PC-9 (cell line): ENCODE measurements at regions not wholly inside any gene's neighbourhood (a gene's known extent, or its start where the extent isn't known, plus 50 kb on each side); places are given as distances from the start of the nearest gene placed in this dataset.

Experiments
- BruUV-seq: library from RNA; stranded (reverse); fragments of 400-500 nt; replicated peaks from 2 replicates; lab custom pipeline; 2021; lab: Mats Ljungman, UMichigan
- CTCF ChIA-PET: fragments of 300-600 bp; sonication (Branson Sonifier 250); formaldehyde crosslinking; loops from one replicate; lab custom pipeline; 2022; ENCODE audit warnings: antibody characterized with exemption; lab: Charles Lee
- POLR2A ChIA-PET: fragments of 300-600 bp; sonication (Branson Sonifier 250); formaldehyde crosslinking; loops from one replicate; lab custom pipeline; 2022; ENCODE audit warnings: antibody characterized with exemption; ENCODE audit not compliant: unreplicated experiment; lab: Charles Lee
- DNase-seq, 2 experiments: peaks; one replicate each; pipeline versions ENCODE4 v3.0.0 to v3.0.0-alpha.2; 2015 to 2022; ENCODE audit warnings: mixed read lengths in 1 of 2
- H2AFZ ChIP-seq: fragments of 200-600 bp; sonication (generic); 2 replicates; pipeline ENCODE4 v1.8.1; 2017; ENCODE audit warnings: antibody characterized with exemption
- H3F3A ChIP-seq: fragments of 200-600 bp; sonication (generic); 2 replicates; pipeline ENCODE4 v1.8.1; 2017; ENCODE audit warnings: antibody characterized with exemption, mild to moderate bottlenecking, low read depth; ENCODE audit not compliant: insufficient read depth
- H3K27ac ChIP-seq: fragments of 200-600 bp; sonication (generic); 2 replicates; pipeline ENCODE4 v1.6.1; 2016; ENCODE audit warnings: mixed run types
- H3K27me3 ChIP-seq: fragments of 200-600 bp; sonication (generic); 2 replicates; pipeline ENCODE4 v1.6.1; 2016; ENCODE audit warnings: low read depth, mixed run types; ENCODE audit not compliant: insufficient read depth
- H3K36me3 ChIP-seq: fragments of 200-600 bp; sonication (generic); 2 replicates; pipeline ENCODE4 v1.6.1; 2016; ENCODE audit warnings: low read depth, mixed run types
- H3K4me1 ChIP-seq: fragments of 200-600 bp; sonication (generic); replicated peaks from 2 replicates; pipeline ENCODE4 v1.6.1; 2016; ENCODE audit warnings: mixed run types; ENCODE audit not compliant: insufficient read depth
- H3K4me2 ChIP-seq: fragments of 200-600 bp; sonication (generic); 2 replicates; pipeline ENCODE4 v1.6.1; 2017; ENCODE audit warnings: mixed run types
- H3K4me3 ChIP-seq: fragments of 200-600 bp; sonication (generic); 2 replicates; pipeline ENCODE4 v1.6.1; 2016; ENCODE audit warnings: mixed run types
- H3K79me2 ChIP-seq: fragments of 200-600 bp; sonication (generic); 2 replicates; pipeline ENCODE4 v1.6.1; 2017; ENCODE audit warnings: low read depth, mixed run types
- H3K9me2 ChIP-seq: fragments of 200-600 bp; sonication (generic); 2 replicates; pipeline ENCODE4 v1.8.1; 2017; ENCODE audit warnings: mild to moderate bottlenecking; ENCODE audit not compliant: insufficient read depth
- H3K9me3 ChIP-seq: fragments of 200-600 bp; sonication (generic); 2 replicates; pipeline ENCODE4 v1.8.1; 2016; ENCODE audit warnings: low read depth; ENCODE audit not compliant: insufficient read depth
- H4K20me1 ChIP-seq: fragments of 200-600 bp; sonication (generic); 2 replicates; pipeline ENCODE4 v1.8.1; 2017; ENCODE audit not compliant: insufficient read depth
- CTCF ChIP-seq: fragments of 200-600 bp; sonication (generic); conservative IDR thresholded peaks from 2 replicates; pipeline ENCODE4 v1.6.1; 2017; ENCODE audit warnings: mixed run types, antibody characterized with exemption, mild to moderate bottlenecking, moderate library complexity
- EZH2 ChIP-seq: fragments of 200-600 bp; sonication (generic); IDR thresholded peaks from 2 replicates; pipeline ENCODE4 v1.8.0; 2017; ENCODE audit warnings: antibody characterized with exemption, low read depth
- intact Hi-C: fragments of 100-400 bp; cut with micrococcal nuclease; formaldehyde crosslinking; loops from one replicate; pipeline ENCODE4 v1.10.0; 2022; ENCODE audit not compliant: unreplicated experiment

GRCh38 chr6:22349051-22349450 is 52.2 kb upstream of the PRL start:
- H3K4me1 ChIP-seq: no peaks in the 10 kb centered on the region
- no peak overlapping the region for H3K4me2 ChIP-seq
- H3K79me2 ChIP-seq: no peaks in the 10 kb centered on the region
- no TSS peak for BruUV-seq
- H3K27me3 ChIP-seq: no peaks in the 10 kb centered on the region
- TF ChIP-seq CTCF (no peak), EZH2 (no peak)
- POLR2A ChIA-PET: no interaction called here
- no peaks in the 10 kb centered on the region for H3K9me2 ChIP-seq
- CTCF ChIA-PET: no interaction called here
- no peaks in the 10 kb centered on the region for H3K36me3 ChIP-seq
- H3F3A ChIP-seq: no peaks in the 10 kb centered on the region
- no peaks in the 10 kb centered on the region for H3K9me3 ChIP-seq
- no peak for DNase-seq
- no peak overlapping the region for H3K27ac ChIP-seq
- H2AFZ ChIP-seq: no peak overlapping the region
- intact Hi-C loops: no loop called here
- no peaks in the 10 kb centered on the region for H4K20me1 ChIP-seq
- no peak overlapping the region for H3K4me3 ChIP-seq

- Histone ChIP-seq H3K4me1 (no peaks in the 10 kb centered on the region), H2AFZ (no peak overlapping the region), H3K9me3 (no peaks in the 10 kb centered on the region), H3K79me2 (no peaks in the 10 kb centered on the region), H3K27me3 (no peaks in the 10 kb centered on the region), H4K20me1 (no peaks in the 10 kb centered on the region), H3K27ac (no peak overlapping the region), H3K36me3 (no peaks in the 10 kb centered on the region), H3F3A (no peaks in the 10 kb centered on the region), H3K4me3 (no peak overlapping the region), H3K4me2 (no peak overlapping the region), H3K9me2 (no peaks in the 10 kb centered on the region)
- TF ChIP-seq EZH2 (no peak), CTCF (no peak)
- intact Hi-C loops: no loop called here
- POLR2A ChIA-PET: no interaction called here
- BruUV-seq: no TSS peak
- CTCF ChIA-PET: no interaction called here
- no peak for DNase-seq
Observed at GRCh38 chr6:22349528-22349927, 52.7 kb upstream of the PRL start.

GRCh38 chr6:22350109-22350508 is 53.3 kb upstream of the PRL start:
- Histone ChIP-seq H3K9me3 (no peaks in the 10 kb centered on the region), H3K9me2 (no peaks in the 10 kb centered on the region), H3K36me3 (no peaks in the 10 kb centered on the region), H3K4me2 (no peak overlapping the region), H3K4me3 (no peak overlapping the region), H3K79me2 (no peaks in the 10 kb centered on the region), H3F3A (no peaks in the 10 kb centered on the region), H3K27ac (no peak overlapping the region), H4K20me1 (no peaks in the 10 kb centered on the region), H2AFZ (no peak overlapping the region), H3K27me3 (no peaks in the 10 kb centered on the region), H3K4me1 (no peaks in the 10 kb centered on the region)
- ChIA-PET CTCF (no interaction called here), POLR2A (no interaction called here)
- no peak for DNase-seq
- no TSS peak for BruUV-seq
- intact Hi-C loops: no loop called here
- TF ChIP-seq EZH2 (no peak), CTCF (no peak)
